ENCODE measurements at regions not wholly inside any gene's neighbourhood (a gene's known extent, or its start where the extent isn't known, plus 50 kb on each side); places are given as distances from the start of the nearest gene placed in this dataset.
A peak's percentile ranks its signal among the peaks of the same experiment; 100 is the strongest.

DNA sequence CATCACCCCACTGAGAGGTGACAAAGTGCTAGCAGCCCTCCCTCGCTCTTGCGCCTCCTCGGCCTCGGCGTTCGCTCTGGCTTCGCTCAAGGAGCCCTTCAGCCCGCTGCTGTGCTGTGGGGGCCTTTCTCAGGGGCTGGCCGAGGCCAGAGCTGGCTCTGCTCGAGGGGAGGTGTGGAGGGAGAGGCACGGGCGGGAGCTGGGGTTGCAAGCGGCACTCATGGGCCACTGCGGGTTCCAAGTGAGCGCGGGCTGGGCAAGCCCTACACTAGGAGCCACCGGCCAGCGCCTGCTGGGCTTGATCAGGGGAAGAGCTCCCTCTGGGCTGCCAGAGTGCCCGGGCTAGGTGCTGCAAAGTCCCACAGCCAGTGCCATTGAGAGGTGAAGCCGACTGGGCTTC, 964.8 kb upstream of the GJE1 start:
- Histone ChIP-seq H3K27me3 (ENCODE audit: control insufficient read depth, insufficient read depth, low read length) (no peaks in the 10 kb centered on the region), H3K4me1 (ENCODE audit: control insufficient read depth, insufficient read depth, low read length) (peaks cover 17% of the 10 kb centered on the region), H3K9ac (ENCODE audit: low read length) (no peak overlapping the region), H3K27ac (ENCODE audit: low read depth, low read length) (no peak overlapping the region), H3K9me3 (ENCODE audit: control insufficient read depth, insufficient read depth, low read depth, low read length) (0 out of 2 replicates have a peak, but pooled peaks cover 9% of the 10 kb centered on the region), H3K4me3 (ENCODE audit: low read depth, low read length) (no peak overlapping the region), H3K36me3 (ENCODE audit: control insufficient read depth, insufficient read depth, low read length) (no peaks in the 10 kb centered on the region)

DNA sequence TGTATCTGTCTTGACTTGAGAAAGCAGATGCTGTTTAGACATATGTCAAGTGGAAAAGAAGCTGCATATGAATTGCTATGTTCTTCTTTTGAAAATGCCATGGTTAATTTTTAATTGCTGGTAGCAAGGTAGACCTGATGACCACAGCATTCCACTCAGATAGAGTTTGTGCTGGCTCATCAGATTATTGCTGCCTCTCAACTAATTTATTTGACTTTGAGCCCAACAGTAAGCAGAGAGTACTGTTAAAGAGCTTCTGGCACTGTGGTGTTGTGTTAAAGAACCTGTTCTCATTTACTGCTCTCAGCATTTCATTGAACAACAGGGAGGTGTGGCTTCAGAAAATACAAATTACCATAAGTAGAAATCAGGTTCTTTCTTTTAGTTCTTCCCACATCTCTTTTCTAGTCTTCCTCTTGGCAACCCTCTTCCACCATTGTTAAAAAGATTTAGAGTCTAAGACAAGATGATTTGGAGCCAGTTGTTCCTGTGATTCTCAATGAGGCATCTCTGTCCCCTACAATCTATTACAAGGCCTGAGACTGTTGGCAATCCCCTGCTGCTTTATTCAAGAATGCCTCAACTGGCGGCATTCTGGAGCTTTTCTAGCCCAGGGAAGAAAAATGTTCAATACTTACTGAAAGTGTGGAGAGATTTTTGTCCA, 967.6 kb upstream of the GJE1 start:
- Histone ChIP-seq H3K4me1 (ENCODE audit: control insufficient read depth, insufficient read depth, low read length) (peaks cover 17% of the 10 kb centered on the region), H3K36me3 (ENCODE audit: control insufficient read depth, insufficient read depth, low read length) (no peaks in the 10 kb centered on the region), H3K4me3 (ENCODE audit: low read depth, low read length) (no peak overlapping the region), H3K9me3 (ENCODE audit: control insufficient read depth, insufficient read depth, low read depth, low read length) (0 out of 2 replicates have a peak, but pooled peaks cover 5% of the 10 kb centered on the region), H3K27me3 (ENCODE audit: control insufficient read depth, insufficient read depth, low read length) (no peaks in the 10 kb centered on the region), H3K9ac (ENCODE audit: low read length) (no peak overlapping the region), H3K27ac (ENCODE audit: low read depth, low read length) (no peak overlapping the region)

DNA sequence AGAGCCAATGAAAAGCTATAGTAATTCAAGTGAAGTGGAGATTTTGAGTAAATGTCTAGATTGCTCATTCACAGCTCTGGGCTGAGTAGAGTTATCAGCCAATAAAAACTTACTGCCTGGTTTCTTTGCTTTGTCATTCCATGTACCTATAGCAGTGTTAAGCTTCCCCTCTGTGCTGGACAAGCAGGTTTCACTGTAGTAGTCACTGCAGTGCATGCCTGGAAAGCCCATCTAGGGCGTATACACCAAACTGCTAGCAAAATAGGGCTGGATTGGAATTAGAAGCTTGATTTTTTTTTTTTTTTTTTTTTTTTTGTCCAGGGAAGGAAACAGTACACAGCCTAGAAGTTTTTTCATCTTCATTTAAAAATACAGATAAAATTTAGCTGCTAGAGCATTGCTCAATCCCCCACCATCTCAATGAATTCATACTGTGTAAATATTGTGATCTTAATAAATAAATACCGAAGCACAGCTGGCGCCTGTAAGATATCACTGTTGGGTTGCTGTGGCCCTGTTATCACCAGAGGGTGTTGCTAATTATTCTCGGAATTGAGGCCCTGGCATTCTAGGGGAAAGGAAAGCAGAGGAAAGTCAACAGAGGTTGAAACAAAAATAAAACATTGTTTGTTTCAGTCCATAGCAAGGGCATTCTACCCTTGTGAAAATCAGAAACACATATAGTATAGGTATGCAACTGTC, 968.5 kb upstream of the GJE1 start:
- H3K4me3 ChIP-seq (ENCODE audit: low read depth, low read length), result no peak overlapping the region
- H3K27me3 ChIP-seq (ENCODE audit: control insufficient read depth, insufficient read depth, low read length), result no peaks in the 10 kb centered on the region
- no peak overlapping the region for H3K9ac ChIP-seq (ENCODE audit: low read length)
- H3K27ac ChIP-seq (ENCODE audit: low read depth, low read length), result no peak overlapping the region
- H3K9me3 ChIP-seq (ENCODE audit: control insufficient read depth, insufficient read depth, low read depth, low read length), result 0 out of 2 replicates have a peak, but pooled peaks cover 5% of the 10 kb centered on the region
- H3K4me1 ChIP-seq (ENCODE audit: control insufficient read depth, insufficient read depth, low read length), result peaks cover 9% of the 10 kb centered on the region
- no peaks in the 10 kb centered on the region for H3K36me3 ChIP-seq (ENCODE audit: control insufficient read depth, insufficient read depth, low read length)

DNA sequence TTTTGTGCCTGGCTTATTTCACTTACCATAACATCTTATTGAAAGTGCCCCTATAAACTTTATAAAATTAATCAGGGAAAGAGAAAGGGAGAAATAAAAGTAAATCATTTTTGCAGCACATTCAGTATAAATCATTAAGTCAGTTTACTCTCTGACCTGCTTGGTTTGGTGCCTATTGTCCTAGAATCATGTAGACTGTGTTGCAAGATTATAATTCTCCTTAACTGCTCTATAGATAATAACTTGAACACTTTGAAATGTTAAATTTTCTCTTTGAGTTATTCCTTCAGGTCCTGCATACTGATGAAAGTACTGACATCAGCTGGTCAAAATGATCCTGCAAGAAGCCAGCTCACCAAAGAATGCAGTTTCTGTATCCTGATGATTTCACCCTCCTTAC, 969.6 kb upstream of the GJE1 start:
- Histone ChIP-seq H3K27ac (ENCODE audit: low read depth, low read length) (no peak overlapping the region), H3K9ac (ENCODE audit: low read length) (no peak overlapping the region), H3K4me1 (ENCODE audit: control insufficient read depth, insufficient read depth, low read length) (peaks cover 8% of the 10 kb centered on the region), H3K4me3 (ENCODE audit: low read depth, low read length) (no peak overlapping the region), H3K9me3 (ENCODE audit: control insufficient read depth, insufficient read depth, low read depth, low read length) (0 out of 2 replicates have a peak, but pooled peaks cover under 1% of the 10 kb centered on the region), H3K27me3 (ENCODE audit: control insufficient read depth, insufficient read depth, low read length) (no peaks in the 10 kb centered on the region), H3K36me3 (ENCODE audit: control insufficient read depth, insufficient read depth, low read length) (no peaks in the 10 kb centered on the region)

DNA sequence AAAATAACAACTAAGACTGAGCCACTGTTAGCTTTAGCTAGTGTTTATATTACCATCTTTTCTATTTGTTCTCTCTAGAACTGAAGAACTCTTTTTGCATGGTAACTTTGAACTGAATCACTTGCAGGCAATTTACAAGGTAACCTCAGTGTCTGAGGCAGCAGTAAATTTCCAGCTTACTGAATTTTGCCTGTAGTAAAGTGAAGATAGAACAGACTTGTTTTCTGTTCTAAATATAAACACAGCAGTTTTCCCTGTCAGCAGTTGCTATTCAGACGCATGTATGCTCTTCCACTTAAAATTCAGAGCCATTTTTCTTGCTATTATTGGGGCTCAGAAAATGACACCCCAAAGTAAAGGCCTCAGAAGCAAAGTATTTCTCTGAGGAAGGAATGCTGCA, 974.0 kb upstream of the GJE1 start:
- no peak overlapping the region for H3K27ac ChIP-seq (ENCODE audit: low read depth, low read length)
- no peaks in the 10 kb centered on the region for H3K4me1 ChIP-seq (ENCODE audit: control insufficient read depth, insufficient read depth, low read length)
- peaks cover 13% of the 10 kb centered on the region for H3K9me3 ChIP-seq (ENCODE audit: control insufficient read depth, insufficient read depth, low read depth, low read length)
- no peaks in the 10 kb centered on the region for H3K27me3 ChIP-seq (ENCODE audit: control insufficient read depth, insufficient read depth, low read length)
- H3K4me3 ChIP-seq (ENCODE audit: low read depth, low read length), result no peak overlapping the region
- H3K36me3 ChIP-seq (ENCODE audit: control insufficient read depth, insufficient read depth, low read length), result no peaks in the 10 kb centered on the region
- H3K9ac ChIP-seq (ENCODE audit: low read length), result no peak overlapping the region

DNA sequence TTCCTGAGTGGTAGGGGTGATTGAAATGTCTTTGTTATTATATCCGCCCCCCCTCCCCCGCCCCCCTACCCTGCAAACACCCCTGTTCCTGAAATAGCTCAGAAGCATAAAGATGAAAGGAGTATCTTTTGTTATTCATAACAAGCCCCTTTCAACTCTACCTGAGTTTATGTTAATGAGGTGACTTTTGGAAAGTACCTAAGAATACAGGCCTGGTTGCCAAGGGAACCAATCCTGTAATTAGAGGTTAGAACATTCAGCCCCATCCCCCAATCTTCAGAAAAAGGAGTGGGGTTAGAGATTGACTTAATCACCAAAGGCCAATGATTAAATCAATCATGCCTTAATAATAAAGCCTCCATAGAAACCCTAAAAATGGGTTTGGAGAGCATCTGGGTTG, 979.2 kb upstream of the GJE1 start:
- Histone ChIP-seq H3K9ac (ENCODE audit: low read length) (no peak overlapping the region), H3K27ac (ENCODE audit: low read depth, low read length) (peak overlapping the region; percentile 80), H3K4me3 (ENCODE audit: low read depth, low read length) (no peak overlapping the region)

DNA sequence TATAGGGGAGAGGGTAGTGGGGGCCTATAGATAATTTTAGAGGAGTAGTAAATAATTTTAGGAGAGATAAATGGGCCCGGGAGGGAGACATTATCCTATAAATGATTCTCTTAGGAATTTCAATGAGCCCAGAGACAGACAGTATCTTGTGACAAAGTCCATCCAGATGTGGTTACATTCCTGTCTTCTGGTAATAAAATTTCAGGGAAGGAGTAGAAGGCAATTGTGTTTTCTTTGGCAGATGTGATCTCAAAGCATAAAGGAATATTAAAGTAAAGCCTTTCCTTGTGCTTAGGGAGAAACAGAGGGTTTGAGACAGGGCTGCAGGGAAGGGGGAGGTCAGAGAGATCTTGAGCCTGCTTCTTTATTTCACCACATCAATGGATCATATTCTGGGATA, 979.8 kb upstream of the GJE1 start:
- Histone ChIP-seq H3K27ac (ENCODE audit: low read depth, low read length) (peak overlapping the region; percentile 76), H3K9ac (ENCODE audit: low read length) (no peak overlapping the region)

More for the DNA sequence above, 979.2 kb upstream of the GJE1 start:
- H3K27me3 ChIP-seq (ENCODE audit: control insufficient read depth, insufficient read depth, low read length), result no peaks in the 10 kb centered on the region
- no peaks in the 10 kb centered on the region for H3K36me3 ChIP-seq (ENCODE audit: control insufficient read depth, insufficient read depth, low read length)
- peaks cover 23% of the 10 kb centered on the region for H3K9me3 ChIP-seq (ENCODE audit: control insufficient read depth, insufficient read depth, low read depth, low read length)
- peaks cover 12% of the 10 kb centered on the region; the same call in 1 of the 2 replicates for H3K4me1 ChIP-seq (ENCODE audit: control insufficient read depth, insufficient read depth, low read length)

DNA sequence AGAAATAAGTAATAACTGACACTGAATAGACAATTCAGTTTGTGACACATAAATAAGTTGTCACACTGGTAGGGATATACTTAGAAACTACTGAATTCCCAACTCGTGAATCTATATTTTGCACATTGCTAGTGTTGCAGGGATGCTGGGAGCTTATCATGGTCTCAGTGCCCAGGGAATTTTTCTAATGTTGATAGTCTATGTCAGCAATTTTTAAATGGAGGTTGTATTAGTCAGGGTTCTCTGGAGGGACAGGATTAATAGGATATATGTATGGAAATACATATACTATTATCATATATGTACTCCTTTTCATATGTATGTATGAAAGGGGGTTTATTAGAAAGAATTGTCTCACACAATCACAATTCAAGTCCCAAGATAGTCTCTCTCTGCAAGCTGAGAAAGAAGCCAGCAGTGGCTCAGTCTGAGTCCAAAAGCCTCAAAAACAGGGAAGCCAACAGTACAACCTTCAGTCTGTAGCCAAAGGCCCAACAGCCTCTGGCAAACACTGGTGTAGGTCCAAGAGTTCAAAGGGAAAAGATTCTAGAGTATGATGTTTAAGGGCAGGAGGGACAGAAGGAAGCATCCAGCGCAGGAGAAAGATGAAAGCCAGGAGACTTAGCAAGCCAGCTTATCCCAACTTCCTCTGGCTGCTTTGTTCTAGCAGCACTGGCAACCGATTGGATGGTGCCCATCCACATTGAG, 980.9 kb upstream of the GJE1 start:
- H3K27me3 ChIP-seq (ENCODE audit: control insufficient read depth, insufficient read depth, low read length), result no peaks in the 10 kb centered on the region
- H3K4me3 ChIP-seq (ENCODE audit: low read depth, low read length), result no peak overlapping the region
- peaks cover 29% of the 10 kb centered on the region for H3K9me3 ChIP-seq (ENCODE audit: control insufficient read depth, insufficient read depth, low read depth, low read length)
- no peaks in the 10 kb centered on the region for H3K36me3 ChIP-seq (ENCODE audit: control insufficient read depth, insufficient read depth, low read length)
- H3K9ac ChIP-seq (ENCODE audit: low read length), result no peak overlapping the region
- no peak overlapping the region for H3K27ac ChIP-seq (ENCODE audit: low read depth, low read length)
- peaks cover 12% of the 10 kb centered on the region; the same call in 1 of the 2 replicates for H3K4me1 ChIP-seq (ENCODE audit: control insufficient read depth, insufficient read depth, low read length)

More for the DNA sequence above, 979.8 kb upstream of the GJE1 start:
- H3K4me3 ChIP-seq (ENCODE audit: low read depth, low read length), result peak overlapping the region; percentile 28; the same call in 1 of the 2 replicates
- H3K27me3 ChIP-seq (ENCODE audit: control insufficient read depth, insufficient read depth, low read length), result no peaks in the 10 kb centered on the region
- no peaks in the 10 kb centered on the region for H3K36me3 ChIP-seq (ENCODE audit: control insufficient read depth, insufficient read depth, low read length)
- peaks cover 12% of the 10 kb centered on the region; the same call in 1 of the 2 replicates for H3K4me1 ChIP-seq (ENCODE audit: control insufficient read depth, insufficient read depth, low read length)
- peaks cover 29% of the 10 kb centered on the region for H3K9me3 ChIP-seq (ENCODE audit: control insufficient read depth, insufficient read depth, low read depth, low read length)

DNA sequence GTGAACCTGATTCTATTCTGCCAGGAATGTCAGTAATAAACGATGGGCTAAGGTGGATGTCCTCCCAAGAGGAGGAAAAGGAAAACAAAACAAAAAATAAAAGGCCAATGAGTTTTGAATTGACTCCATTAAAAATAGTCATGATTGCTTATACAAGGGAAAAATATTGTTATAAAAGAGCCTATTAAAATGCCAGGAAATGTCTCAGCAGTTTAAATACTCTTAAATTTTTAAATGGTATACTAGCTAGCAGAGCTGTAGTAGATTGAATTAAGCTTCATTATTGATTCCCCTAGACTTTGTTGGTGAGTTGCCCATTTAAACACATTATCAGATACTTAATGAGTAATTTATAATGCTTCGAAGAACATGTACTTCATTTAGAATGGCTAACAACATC, 990.9 kb upstream of the GJE1 start:
- H3K36me3 ChIP-seq (ENCODE audit: control insufficient read depth, insufficient read depth, low read length), result no peaks in the 10 kb centered on the region
- H3K9me3 ChIP-seq (ENCODE audit: control insufficient read depth, insufficient read depth, low read depth, low read length), result no peaks in the 10 kb centered on the region
- no peak overlapping the region for H3K27ac ChIP-seq (ENCODE audit: low read depth, low read length)
- no peak overlapping the region for H3K9ac ChIP-seq (ENCODE audit: low read length)
- no peaks in the 10 kb centered on the region for H3K27me3 ChIP-seq (ENCODE audit: control insufficient read depth, insufficient read depth, low read length)
- no peak overlapping the region for H3K4me3 ChIP-seq (ENCODE audit: low read depth, low read length)
- H3K4me1 ChIP-seq (ENCODE audit: control insufficient read depth, insufficient read depth, low read length), result no peaks in the 10 kb centered on the region

DNA sequence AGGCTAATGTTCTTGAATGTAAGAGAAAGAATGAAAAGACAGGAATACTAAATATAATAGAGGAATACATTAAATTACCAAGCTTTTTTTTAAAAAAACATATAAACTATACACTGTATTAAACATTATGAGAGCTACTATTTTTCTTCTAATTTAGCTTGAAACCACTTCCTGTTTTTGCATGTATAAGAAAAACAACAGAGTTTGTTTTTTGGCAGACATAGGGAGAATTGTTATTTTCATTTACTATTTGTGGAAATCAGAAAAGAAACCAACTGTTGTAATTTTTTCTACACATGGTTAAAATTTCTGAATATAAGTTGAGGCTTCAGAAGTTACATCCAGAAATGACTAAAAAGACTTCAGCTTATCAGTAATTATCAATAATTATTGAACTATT, 991.8 kb upstream of the GJE1 start:
- H3K27ac ChIP-seq (ENCODE audit: low read depth, low read length), result no peak overlapping the region

DNA sequence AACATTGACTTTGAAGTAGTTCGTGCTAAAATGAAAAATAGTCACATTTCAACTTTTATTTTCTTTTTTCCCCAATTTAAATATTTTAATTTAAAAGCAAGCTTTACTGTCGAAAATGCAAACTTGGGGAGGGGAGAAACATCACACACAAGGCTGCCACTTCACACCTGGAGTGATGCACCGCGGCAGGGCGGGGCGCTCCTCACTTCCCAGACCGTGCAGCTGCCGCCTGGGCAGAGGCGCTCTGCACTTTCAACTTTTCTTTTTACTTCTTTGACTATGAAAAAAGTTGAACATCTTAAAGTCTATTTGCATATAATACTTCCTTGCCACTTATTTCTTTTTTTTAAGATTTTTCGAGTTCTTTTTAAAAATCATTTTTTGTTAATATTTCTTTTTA, 993.3 kb upstream of the GJE1 start:
- Histone ChIP-seq H3K27me3 (ENCODE audit: control insufficient read depth, insufficient read depth, low read length) (no peaks in the 10 kb centered on the region), H3K36me3 (ENCODE audit: control insufficient read depth, insufficient read depth, low read length) (no peaks in the 10 kb centered on the region), H3K27ac (ENCODE audit: low read depth, low read length) (no peak overlapping the region), H3K9me3 (ENCODE audit: control insufficient read depth, insufficient read depth, low read depth, low read length) (no peaks in the 10 kb centered on the region), H3K4me3 (ENCODE audit: low read depth, low read length) (no peak overlapping the region), H3K4me1 (ENCODE audit: control insufficient read depth, insufficient read depth, low read length) (no peaks in the 10 kb centered on the region), H3K9ac (ENCODE audit: low read length) (no peak overlapping the region)

More for the DNA sequence above, 991.8 kb upstream of the GJE1 start:
- no peaks in the 10 kb centered on the region for H3K27me3 ChIP-seq (ENCODE audit: control insufficient read depth, insufficient read depth, low read length)
- no peaks in the 10 kb centered on the region for H3K36me3 ChIP-seq (ENCODE audit: control insufficient read depth, insufficient read depth, low read length)
- no peaks in the 10 kb centered on the region for H3K4me1 ChIP-seq (ENCODE audit: control insufficient read depth, insufficient read depth, low read length)
- no peak overlapping the region for H3K4me3 ChIP-seq (ENCODE audit: low read depth, low read length)
- no peak overlapping the region for H3K9ac ChIP-seq (ENCODE audit: low read length)
- H3K9me3 ChIP-seq (ENCODE audit: control insufficient read depth, insufficient read depth, low read depth, low read length), result no peaks in the 10 kb centered on the region
